GM12873 (cell line): ENCODE measurements at regions not wholly inside any gene's neighbourhood (a gene's known extent, or its start where the extent isn't known, plus 50 kb on each side); places are given as distances from the start of the nearest gene placed in this dataset.

Source experiments
- CTCF ChIP-seq: IDR thresholded peaks from 2 replicates; pipeline ENCODE4 v1.5.1; 2012; ENCODE audit warnings: low read depth, mild to moderate bottlenecking, moderate library complexity, low read length, control low read depth; ENCODE audit not compliant: insufficient read depth; ENCODE audit errors: missing control alignments

- TF ChIP-seq CTCF, result no peak
Measured at GRCh38 chr7:91537260-91538152, 273.3 kb downstream of the FZD1 start.

GRCh38 chr7:91541641-91542040 lies 277.4 kb downstream of the FZD1 start:
- TF ChIP-seq CTCF, result no peak

- no peak for TF ChIP-seq CTCF
Measured at GRCh38 chr7:91543646-91544045, 279.4 kb downstream of the FZD1 start.

- TF ChIP-seq CTCF, result no peak
Measured at GRCh38 chr7:91549878-91550277, 285.6 kb downstream of the FZD1 start.

GRCh38 chr7:91550931-91551330 lies 286.7 kb downstream of the FZD1 start:
- TF ChIP-seq CTCF, result no peak

- TF ChIP-seq CTCF, result no peak
Measured at GRCh38 chr7:91551377-91552175, 287.3 kb downstream of the FZD1 start.

GRCh38 chr7:91553410-91553895 lies 289.2 kb downstream of the FZD1 start:
- no peak for TF ChIP-seq CTCF
